ENCODE measurements at regions not wholly inside any gene's neighbourhood (a gene's known extent, or its start where the extent isn't known, plus 50 kb on each side); places are given as distances from the start of the nearest gene placed in this dataset.

GRCh38 chr22:27416511-27417420 lies 384.8 kb downstream of the MN1 start:
- no peak overlapping the region for H3K27ac ChIP-seq (ENCODE audit: low read depth in 1 of 2, low read length in 1 of 2)
- DNase-seq (ENCODE audit: low read depth in 6 of 9, low spot score in 9 of 9): no peak
- WGBS: 37% methylated on average over 12 of the region's 12 CpGs

GRCh38 chr22:27417421-27417814 lies 384.1 kb downstream of the MN1 start:
- peaks cover 0 to 3% of the 10 kb centered on the region in 2 donors for H3K4me1 ChIP-seq (ENCODE audit: control insufficient read depth in 2 of 2, insufficient read depth in 2 of 2, low read length in 2 of 2)

More at GRCh38 chr22:27416511-27417420, 384.8 kb downstream of the MN1 start:
- Histone ChIP-seq H3K36me3 (ENCODE audit: control insufficient read depth in 2 of 2, insufficient read depth in 2 of 2, low read length in 1 of 2) (no peaks in the 10 kb centered on the region), H3K4me1 (ENCODE audit: control insufficient read depth in 2 of 2, insufficient read depth in 2 of 2, low read length in 2 of 2) (peaks cover 0 to 3% of the 10 kb centered on the region in 2 donors), H3K27me3 (ENCODE audit: control insufficient read depth in 2 of 2, insufficient read depth in 1 of 2, low read length in 1 of 2) (peaks cover 0 to 7% of the 10 kb centered on the region in 2 donors), H3K4me3 (ENCODE audit: low read length in 2 of 2) (no peak overlapping the region), H3K9me3 (ENCODE audit: control insufficient read depth in 2 of 2, insufficient read depth in 1 of 2, low read length in 1 of 2) (no peaks in the 10 kb centered on the region)

GRCh38 chr22:27418261-27418660 lies 383.3 kb downstream of the MN1 start:
- WGBS: 82% methylated on average over 7 of the region's 7 CpGs
- no peak for DNase-seq (ENCODE audit: low read depth in 6 of 9, low spot score in 9 of 9)
- H3K4me1 ChIP-seq (ENCODE audit: control insufficient read depth in 2 of 2, insufficient read depth in 2 of 2, low read length in 2 of 2): peaks cover 0 to 3% of the 10 kb centered on the region in 2 donors
- H3K9me3 ChIP-seq (ENCODE audit: control insufficient read depth in 2 of 2, insufficient read depth in 1 of 2, low read length in 1 of 2): no peaks in the 10 kb centered on the region
- H3K27ac ChIP-seq (ENCODE audit: low read depth in 1 of 2, low read length in 1 of 2): no peak overlapping the region
- no peaks in the 10 kb centered on the region for H3K36me3 ChIP-seq (ENCODE audit: control insufficient read depth in 2 of 2, insufficient read depth in 2 of 2, low read length in 1 of 2)
- peaks cover 0 to 7% of the 10 kb centered on the region in 2 donors for H3K27me3 ChIP-seq (ENCODE audit: control insufficient read depth in 2 of 2, insufficient read depth in 1 of 2, low read length in 1 of 2)
- no peak overlapping the region for H3K4me3 ChIP-seq (ENCODE audit: low read length in 2 of 2)

More at GRCh38 chr22:27417421-27417814, 384.1 kb downstream of the MN1 start:
- 89% methylated on average over 5 of the region's 5 CpGs for WGBS
- no peaks in the 10 kb centered on the region for H3K9me3 ChIP-seq (ENCODE audit: control insufficient read depth in 2 of 2, insufficient read depth in 1 of 2, low read length in 1 of 2)
- H3K27ac ChIP-seq (ENCODE audit: low read depth in 1 of 2, low read length in 1 of 2): no peak overlapping the region
- H3K27me3 ChIP-seq (ENCODE audit: control insufficient read depth in 2 of 2, insufficient read depth in 1 of 2, low read length in 1 of 2): peaks cover 0 to 7% of the 10 kb centered on the region in 2 donors
- H3K4me3 ChIP-seq (ENCODE audit: low read length in 2 of 2): no peak overlapping the region
- no peak for DNase-seq (ENCODE audit: low read depth in 6 of 9, low spot score in 9 of 9)
- H3K36me3 ChIP-seq (ENCODE audit: control insufficient read depth in 2 of 2, insufficient read depth in 2 of 2, low read length in 1 of 2): no peaks in the 10 kb centered on the region

DNA sequence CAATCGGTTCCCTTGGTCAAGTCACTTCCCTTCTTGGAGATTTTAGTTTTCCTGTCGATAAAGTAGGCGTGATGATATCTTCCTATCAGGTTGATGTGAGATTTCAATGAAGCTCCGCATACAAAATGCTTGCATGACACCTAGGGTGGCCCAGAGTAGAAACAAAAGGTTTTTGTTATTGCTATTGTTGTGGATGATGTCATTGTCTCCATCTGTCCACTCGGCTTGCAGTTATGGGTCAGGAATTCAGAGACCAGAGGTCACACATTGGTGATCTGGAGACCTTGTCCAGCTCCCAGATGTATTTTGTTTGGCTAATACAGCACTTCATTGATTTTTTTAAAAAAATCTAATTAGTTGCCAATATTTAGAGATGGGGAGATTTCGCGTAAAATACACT lies 382.1 kb downstream of the MN1 start:
- Histone ChIP-seq H3K4me3 (ENCODE audit: low read length in 2 of 2) (no peak overlapping the region), H3K27ac (ENCODE audit: low read depth in 1 of 2, low read length in 1 of 2) (no peak overlapping the region), H3K4me1 (ENCODE audit: control insufficient read depth in 2 of 2, insufficient read depth in 2 of 2, low read length in 2 of 2) (peaks cover 0 to 3% of the 10 kb centered on the region in 2 donors), H3K27me3 (ENCODE audit: control insufficient read depth in 2 of 2, insufficient read depth in 1 of 2, low read length in 1 of 2) (peaks cover 0 to 7% of the 10 kb centered on the region in 2 donors), H3K9me3 (ENCODE audit: control insufficient read depth in 2 of 2, insufficient read depth in 1 of 2, low read length in 1 of 2) (no peaks in the 10 kb centered on the region), H3K36me3 (ENCODE audit: control insufficient read depth in 2 of 2, insufficient read depth in 2 of 2, low read length in 1 of 2) (no peaks in the 10 kb centered on the region)
- no peak for DNase-seq (ENCODE audit: low read depth in 6 of 9, low spot score in 9 of 9)
- 89% methylated on average over 7 of the region's 7 CpGs for WGBS

- Histone ChIP-seq H3K4me1 (ENCODE audit: control insufficient read depth in 2 of 2, insufficient read depth in 2 of 2, low read length in 2 of 2) (peaks cover 0 to 3% of the 10 kb centered on the region in 2 donors), H3K9me3 (ENCODE audit: control insufficient read depth in 2 of 2, insufficient read depth in 1 of 2, low read length in 1 of 2) (no peaks in the 10 kb centered on the region), H3K27me3 (ENCODE audit: control insufficient read depth in 2 of 2, insufficient read depth in 1 of 2, low read length in 1 of 2) (peaks cover 0 to 7% of the 10 kb centered on the region in 2 donors), H3K4me3 (ENCODE audit: low read length in 2 of 2) (no peak overlapping the region), H3K27ac (ENCODE audit: low read depth in 1 of 2, low read length in 1 of 2) (peak overlapping the region; percentile 15 to 43), H3K36me3 (ENCODE audit: control insufficient read depth in 2 of 2, insufficient read depth in 2 of 2, low read length in 1 of 2) (no peaks in the 10 kb centered on the region)
- WGBS: 78% methylated on average over 6 of the region's 6 CpGs
- no peak for DNase-seq (ENCODE audit: low read depth in 6 of 9, low spot score in 9 of 9)
Observed at GRCh38 chr22:27420195-27420816, 381.2 kb downstream of the MN1 start.

DNA sequence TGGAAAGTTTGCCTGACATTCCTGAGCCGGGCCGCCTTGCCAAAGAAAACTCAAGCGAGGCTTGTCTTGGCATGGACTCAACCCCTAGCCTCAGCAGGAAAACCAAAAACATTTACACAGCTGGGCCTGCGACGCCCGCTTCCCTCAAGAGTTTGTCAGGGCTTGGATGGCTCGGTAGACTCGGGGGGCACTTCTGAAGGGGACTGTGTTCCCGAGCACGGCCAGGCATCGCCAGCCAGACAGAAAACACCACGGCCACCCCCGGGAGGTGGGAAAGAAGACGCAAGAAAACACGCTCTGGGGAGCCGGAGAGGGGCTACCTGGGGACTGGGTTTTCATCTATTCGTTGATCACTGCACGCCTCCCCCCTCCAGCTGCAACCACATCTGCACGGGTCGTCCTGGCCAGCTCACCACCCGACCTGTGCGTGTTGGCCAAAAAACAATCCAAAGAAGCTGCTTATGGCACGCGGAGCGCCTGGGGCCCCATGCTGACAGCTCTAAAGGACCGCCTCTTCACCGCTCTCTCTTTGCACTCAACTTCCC lies 380.7 kb downstream of the MN1 start:
- Histone ChIP-seq H3K27me3 (ENCODE audit: control insufficient read depth in 2 of 2, insufficient read depth in 1 of 2, low read length in 1 of 2) (peaks cover 0 to 7% of the 10 kb centered on the region in 2 donors), H3K4me3 (ENCODE audit: low read length in 2 of 2) (no peak overlapping the region), H3K4me1 (ENCODE audit: control insufficient read depth in 2 of 2, insufficient read depth in 2 of 2, low read length in 2 of 2) (peaks cover 0 to 3% of the 10 kb centered on the region in 2 donors), H3K36me3 (ENCODE audit: control insufficient read depth in 2 of 2, insufficient read depth in 2 of 2, low read length in 1 of 2) (no peaks in the 10 kb centered on the region), H3K9me3 (ENCODE audit: control insufficient read depth in 2 of 2, insufficient read depth in 1 of 2, low read length in 1 of 2) (no peaks in the 10 kb centered on the region), H3K27ac (ENCODE audit: low read depth in 1 of 2, low read length in 1 of 2) (peak overlapping the region; percentile 15 to 71)
- 6% methylated on average over 27 of the region's 27 CpGs for WGBS
- peak in 3 of 9 donors; percentile 3 to 30 (median 4) for DNase-seq (ENCODE audit: low read depth in 6 of 9, low spot score in 9 of 9)

- DNase-seq (ENCODE audit: low read depth in 6 of 9, low spot score in 9 of 9): no peak
- Histone ChIP-seq H3K9me3 (ENCODE audit: control insufficient read depth in 2 of 2, insufficient read depth in 1 of 2, low read length in 1 of 2) (no peaks in the 10 kb centered on the region), H3K27ac (ENCODE audit: low read depth in 1 of 2, low read length in 1 of 2) (no peak overlapping the region), H3K4me3 (ENCODE audit: low read length in 2 of 2) (no peak overlapping the region), H3K36me3 (ENCODE audit: control insufficient read depth in 2 of 2, insufficient read depth in 2 of 2, low read length in 1 of 2) (no peaks in the 10 kb centered on the region), H3K27me3 (ENCODE audit: control insufficient read depth in 2 of 2, insufficient read depth in 1 of 2, low read length in 1 of 2) (peaks cover 0 to 7% of the 10 kb centered on the region in 2 donors), H3K4me1 (ENCODE audit: control insufficient read depth in 2 of 2, insufficient read depth in 2 of 2, low read length in 2 of 2) (no peaks in the 10 kb centered on the region)
Observed at GRCh38 chr22:27422442-27422841, 379.1 kb downstream of the MN1 start.

GRCh38 chr22:27424319-27424718 lies 377.2 kb downstream of the MN1 start:
- no peak for DNase-seq (ENCODE audit: low read depth in 6 of 9, low spot score in 9 of 9)
- Histone ChIP-seq H3K36me3 (ENCODE audit: control insufficient read depth in 2 of 2, insufficient read depth in 2 of 2, low read length in 1 of 2) (no peaks in the 10 kb centered on the region), H3K4me3 (ENCODE audit: low read length in 2 of 2) (no peak overlapping the region), H3K27me3 (ENCODE audit: control insufficient read depth in 2 of 2, insufficient read depth in 1 of 2, low read length in 1 of 2) (peaks cover 0 to 7% of the 10 kb centered on the region in 2 donors), H3K9me3 (ENCODE audit: control insufficient read depth in 2 of 2, insufficient read depth in 1 of 2, low read length in 1 of 2) (no peaks in the 10 kb centered on the region), H3K27ac (ENCODE audit: low read depth in 1 of 2, low read length in 1 of 2) (no peak overlapping the region), H3K4me1 (ENCODE audit: control insufficient read depth in 2 of 2, insufficient read depth in 2 of 2, low read length in 2 of 2) (no peaks in the 10 kb centered on the region)

- Histone ChIP-seq H3K27me3 (ENCODE audit: control insufficient read depth in 2 of 2, insufficient read depth in 1 of 2, low read length in 1 of 2) (no peaks in the 10 kb centered on the region), H3K36me3 (ENCODE audit: control insufficient read depth in 2 of 2, insufficient read depth in 2 of 2, low read length in 1 of 2) (no peaks in the 10 kb centered on the region), H3K4me1 (ENCODE audit: control insufficient read depth in 2 of 2, insufficient read depth in 2 of 2, low read length in 2 of 2) (peaks cover 0 to 4% of the 10 kb centered on the region in 2 donors), H3K4me3 (ENCODE audit: low read length in 2 of 2) (no peak overlapping the region), H3K9me3 (ENCODE audit: control insufficient read depth in 2 of 2, insufficient read depth in 1 of 2, low read length in 1 of 2) (no peaks in the 10 kb centered on the region), H3K27ac (ENCODE audit: low read depth in 1 of 2, low read length in 1 of 2) (no peak overlapping the region)
- no peak for DNase-seq (ENCODE audit: low read depth in 6 of 9, low spot score in 9 of 9)
- whole genome bisulfite sequencing: 97% methylated on average over 10 of the region's 10 CpGs
Observed at GRCh38 chr22:27429476-27429875, 372.1 kb downstream of the MN1 start.
